ENCODE measurements at regions not wholly inside any gene's neighbourhood (a gene's known extent, or its start where the extent isn't known, plus 50 kb on each side); places are given as distances from the start of the nearest gene placed in this dataset.

DNA sequence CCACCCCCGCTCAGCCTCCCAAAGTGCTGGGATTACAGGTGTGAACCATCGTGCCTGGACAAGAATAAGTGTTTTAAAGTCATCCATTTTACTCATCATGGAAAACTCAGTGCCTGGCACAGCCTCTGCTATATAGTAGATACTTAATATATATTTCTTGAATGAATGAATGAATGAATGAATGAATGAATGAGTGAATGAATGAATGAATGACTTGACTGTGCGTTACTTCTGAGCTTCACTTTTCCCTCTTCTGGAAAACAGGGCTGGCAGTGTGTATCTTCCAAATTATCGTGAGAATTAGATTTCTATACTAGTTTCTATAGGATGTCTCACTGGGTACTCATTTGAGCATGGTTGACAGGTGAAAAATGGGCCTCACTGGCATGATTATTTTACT lies 307.3 kb upstream of the ERCC4 start:
- no peak overlapping the region for H3K9ac ChIP-seq (replicated peaks; ENCODE audit: extremely low read depth, insufficient read depth, low read length)
- H3K4me1 ChIP-seq (ENCODE audit: control insufficient read depth, extremely low read depth, insufficient read depth, low read length): no peaks in the 10 kb centered on the region
- TF ChIP-seq, protein P1, sequence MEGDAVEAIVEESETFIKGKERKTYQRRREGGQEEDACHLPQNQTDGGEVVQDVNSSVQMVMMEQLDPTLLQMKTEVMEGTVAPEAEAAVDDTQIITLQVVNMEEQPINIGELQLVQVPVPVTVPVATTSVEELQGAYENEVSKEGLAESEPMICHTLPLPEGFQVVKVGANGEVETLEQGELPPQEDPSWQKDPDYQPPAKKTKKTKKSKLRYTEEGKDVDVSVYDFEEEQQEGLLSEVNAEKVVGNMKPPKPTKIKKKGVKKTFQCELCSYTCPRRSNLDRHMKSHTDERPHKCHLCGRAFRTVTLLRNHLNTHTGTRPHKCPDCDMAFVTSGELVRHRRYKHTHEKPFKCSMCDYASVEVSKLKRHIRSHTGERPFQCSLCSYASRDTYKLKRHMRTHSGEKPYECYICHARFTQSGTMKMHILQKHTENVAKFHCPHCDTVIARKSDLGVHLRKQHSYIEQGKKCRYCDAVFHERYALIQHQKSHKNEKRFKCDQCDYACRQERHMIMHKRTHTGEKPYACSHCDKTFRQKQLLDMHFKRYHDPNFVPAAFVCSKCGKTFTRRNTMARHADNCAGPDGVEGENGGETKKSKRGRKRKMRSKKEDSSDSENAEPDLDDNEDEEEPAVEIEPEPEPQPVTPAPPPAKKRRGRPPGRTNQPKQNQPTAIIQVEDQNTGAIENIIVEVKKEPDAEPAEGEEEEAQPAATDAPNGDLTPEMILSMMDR (IDR thresholded peaks at IDR 0.05; ENCODE audit: extremely low read depth in 1 of 2, insufficient read depth in 1 of 2, low read depth in 1 of 2, low read length in 2 of 2): no peak
- TF ChIP-seq POLR2A (IDR thresholded peaks at IDR 0.05; ENCODE audit: low read depth, low read length): no peak
- TF ChIP-seq JUN (IDR thresholded peaks at IDR 0.05; ENCODE audit: borderline replicate concordance, insufficient read depth, insufficient read length, low read depth): no peak
- no peak for TF ChIP-seq MYC (IDR thresholded peaks at IDR 0.05; ENCODE audit: low read depth, low read length)
- TF ChIP-seq FOS (IDR thresholded peaks at IDR 0.05; ENCODE audit: borderline replicate concordance, insufficient read depth, low read length): no peak
- no peak for TF ChIP-seq EZH2 (IDR thresholded peaks at IDR 0.05; ENCODE audit: borderline replicate concordance, low read depth, low read length, severe bottlenecking)
- no peak for TF ChIP-seq POLR2AphosphoS5 (IDR thresholded peaks at IDR 0.05; ENCODE audit: insufficient read depth, low read depth, low read length)
- no peak for TF ChIP-seq GATA2 (IDR thresholded peaks at IDR 0.05; ENCODE audit: insufficient read depth, insufficient read length, low read depth, low read length)
- TF ChIP-seq, protein P2, sequence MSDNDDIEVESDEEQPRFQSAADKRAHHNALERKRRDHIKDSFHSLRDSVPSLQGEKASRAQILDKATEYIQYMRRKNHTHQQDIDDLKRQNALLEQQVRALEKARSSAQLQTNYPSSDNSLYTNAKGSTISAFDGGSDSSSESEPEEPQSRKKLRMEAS (IDR thresholded peaks at IDR 0.05; ENCODE audit: insufficient read depth, insufficient read length): no peak
- no TSS peak for BruUV-seq (replicated peaks)
- no peaks in the 10 kb centered on the region for H4K20me1 ChIP-seq (replicated peaks; ENCODE audit: control insufficient read depth, extremely low read depth, insufficient read depth, low read length)
- no peaks in the 10 kb centered on the region for H3K9me1 ChIP-seq (replicated peaks; ENCODE audit: control insufficient read depth, extremely low read depth, insufficient read depth, low read length)
- H2AFZ ChIP-seq (ENCODE audit: low read depth, low read length): no peak overlapping the region
- intact Hi-C loops (cut with micrococcal nuclease) (no loop called here), dilution Hi-C loops (cut with MboI; ENCODE audit: extremely low pct_ligation_motif_present, low sequenced_read_pairs) (no loop called here)
- FAIRE-seq (no peak), DNase-seq (ENCODE audit: low read depth, low spot score) (no peak)
- no peak overlapping the region for H3K4me3 ChIP-seq (replicated peaks in 1 of 3; ENCODE audit: insufficient read depth in 1 of 3, low read depth in 1 of 3, low read length in 3 of 3)
- no peak overlapping the region for H3K4me2 ChIP-seq (ENCODE audit: insufficient read depth, low read length)
- H3K27me3 ChIP-seq (ENCODE audit: control insufficient read depth in 2 of 2, insufficient read depth in 2 of 2, low read length in 2 of 2): no peaks in the 10 kb centered on the region
- no peaks in the 10 kb centered on the region for H3K9me3 ChIP-seq (replicated peaks; ENCODE audit: control insufficient read depth, insufficient read depth, low read length)
- no peak overlapping the region for H3K27ac ChIP-seq (ENCODE audit: insufficient read depth, low read depth, low read length)
- no peaks in the 10 kb centered on the region for H3K36me3 ChIP-seq (ENCODE audit: control insufficient read depth in 2 of 2, extremely low read depth in 1 of 2, insufficient read depth in 2 of 2, low read length in 2 of 2)
- CTCF ChIA-PET: no interaction called here
- POLR2A ChIA-PET: no interaction called here
- H3K79me2 ChIP-seq (ENCODE audit: control insufficient read depth, insufficient read depth, low read length): no peaks in the 10 kb centered on the region

Data from endothelial cell of umbilical vein (primary cell).